ENCODE measurements at regions not wholly inside any gene's neighbourhood (a gene's known extent, or its start where the extent isn't known, plus 50 kb on each side); places are given as distances from the start of the nearest gene placed in this dataset.
"Not testable (repeated sequence)": the region's sequence is repeated elsewhere in the genome, so short reads cannot be mapped to it uniquely, and the experiment has no call there.

DNA sequence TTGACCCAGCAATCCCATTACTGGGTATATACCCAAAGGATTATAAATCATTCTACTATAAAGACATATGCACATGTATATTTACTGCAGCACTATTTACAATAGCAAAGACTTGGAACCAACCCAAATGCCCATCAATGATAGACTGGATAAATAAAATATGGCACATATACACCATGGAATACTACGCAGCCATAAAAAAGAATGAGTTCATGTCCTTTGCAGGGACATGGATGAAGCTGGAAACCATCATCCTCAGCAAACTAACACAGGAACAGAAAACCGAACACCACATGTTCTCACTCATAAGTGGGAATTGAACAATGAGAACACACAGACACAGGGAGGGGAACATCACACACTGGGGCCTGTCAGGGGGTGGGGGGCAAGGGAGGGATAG lies 862.0 kb downstream of the KCNJ2 start:
- DNase-seq; CTCF ChIA-PET; H3K9me3 Mint-ChIP-seq; H3K27me3 Mint-ChIP-seq; H3K27ac Mint-ChIP-seq; H3K4me3 Mint-ChIP-seq; H3K36me3 Mint-ChIP-seq (ENCODE audit: low read depth); H3K4me1 Mint-ChIP-seq; POLR2A ChIA-PET: not testable (repeated sequence)

DNA sequence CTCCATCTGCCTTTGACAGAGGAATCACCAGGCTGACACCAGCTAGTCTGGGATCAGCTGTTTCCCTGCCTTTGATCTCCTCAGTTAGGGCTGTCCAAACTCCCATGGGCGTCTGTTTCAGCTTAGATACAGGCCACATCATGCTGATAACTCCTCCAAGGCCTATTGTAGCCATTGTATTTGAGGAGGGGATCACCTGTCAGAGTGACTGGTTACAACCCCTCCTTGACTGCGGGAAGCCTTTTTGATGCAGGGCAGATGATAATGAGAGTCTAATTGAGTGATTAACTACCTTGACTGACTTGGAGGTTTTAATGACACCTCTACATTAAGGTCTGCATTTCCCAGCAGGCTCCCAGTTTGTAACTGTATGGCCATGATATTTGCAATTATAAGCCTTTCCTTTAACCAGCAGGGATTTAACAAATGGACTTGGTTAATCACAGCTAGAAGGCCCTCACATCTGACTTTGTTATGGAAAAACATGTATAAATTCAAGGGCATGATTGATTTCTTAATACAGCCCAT lies 863.5 kb downstream of the KCNJ2 start:
- Mint-ChIP-seq H3K4me1 (no peaks in the 10 kb centered on the region), H3K36me3 (ENCODE audit: low read depth) (no peaks in the 10 kb centered on the region), H3K9me3 (peaks cover 6% of the 10 kb centered on the region), H3K27ac (no peak overlapping the region), H3K4me3 (no peak overlapping the region), H3K27me3 (no peaks in the 10 kb centered on the region)
- DNase-seq = no peak
- POLR2A ChIA-PET = no interaction called here
- CTCF ChIA-PET = no interaction called here

DNA sequence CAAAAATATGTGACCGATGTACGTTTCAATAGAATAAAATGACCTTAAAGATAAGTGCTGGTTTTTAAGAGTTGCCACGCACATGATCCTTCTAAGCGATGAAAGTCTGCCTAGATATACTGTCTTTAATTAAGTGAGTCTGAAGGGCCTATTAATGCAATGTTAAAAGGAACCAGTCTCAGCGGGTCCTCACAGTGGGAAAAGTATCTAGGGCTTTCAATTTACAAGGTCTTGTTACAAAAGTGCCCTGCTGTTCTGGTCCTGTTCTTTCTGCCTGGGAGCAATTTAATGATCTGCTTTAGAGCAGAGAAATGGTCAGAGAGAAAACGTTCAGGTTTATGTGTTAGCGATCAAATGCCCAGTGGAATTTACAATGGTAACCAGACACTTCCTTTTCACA lies 864.0 kb downstream of the KCNJ2 start:
- Mint-ChIP-seq H3K9me3 (peaks cover 6% of the 10 kb centered on the region), H3K36me3 (ENCODE audit: low read depth) (no peaks in the 10 kb centered on the region), H3K4me3 (no peak overlapping the region), H3K27me3 (no peaks in the 10 kb centered on the region), H3K27ac (no peak overlapping the region), H3K4me1 (no peaks in the 10 kb centered on the region)
- ChIA-PET POLR2A (no interaction called here), CTCF (no interaction called here)
- DNase-seq = no peak

DNA sequence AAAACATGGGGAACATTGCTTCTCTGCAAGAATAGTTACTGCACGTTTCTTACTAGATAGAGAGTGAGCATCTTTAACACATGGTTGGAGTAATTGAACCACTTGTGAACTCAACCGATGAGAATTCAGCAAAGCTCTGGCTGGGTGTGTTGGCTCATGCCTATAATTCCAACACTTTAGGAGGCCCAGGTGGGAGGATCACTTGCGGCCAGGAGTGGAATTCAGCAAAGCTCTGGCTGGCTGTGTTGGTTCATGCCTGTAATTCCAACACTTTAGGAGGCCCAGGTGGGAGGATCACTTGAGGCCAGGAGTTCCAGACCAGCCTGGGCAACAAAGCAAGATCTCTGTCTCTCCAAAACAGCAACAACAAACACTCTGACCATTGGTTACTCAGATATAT lies 865.9 kb downstream of the KCNJ2 start:
- H3K4me1 Mint-ChIP-seq = no peaks in the 10 kb centered on the region
- no peak for DNase-seq
- H3K27ac Mint-ChIP-seq = no peak overlapping the region
- no peak overlapping the region for H3K4me3 Mint-ChIP-seq
- peaks cover 6% of the 10 kb centered on the region for H3K9me3 Mint-ChIP-seq
- H3K36me3 Mint-ChIP-seq (ENCODE audit: low read depth) = no peaks in the 10 kb centered on the region
- ChIA-PET POLR2A (no interaction called here), CTCF (no interaction called here)
- H3K27me3 Mint-ChIP-seq = no peaks in the 10 kb centered on the region

DNA sequence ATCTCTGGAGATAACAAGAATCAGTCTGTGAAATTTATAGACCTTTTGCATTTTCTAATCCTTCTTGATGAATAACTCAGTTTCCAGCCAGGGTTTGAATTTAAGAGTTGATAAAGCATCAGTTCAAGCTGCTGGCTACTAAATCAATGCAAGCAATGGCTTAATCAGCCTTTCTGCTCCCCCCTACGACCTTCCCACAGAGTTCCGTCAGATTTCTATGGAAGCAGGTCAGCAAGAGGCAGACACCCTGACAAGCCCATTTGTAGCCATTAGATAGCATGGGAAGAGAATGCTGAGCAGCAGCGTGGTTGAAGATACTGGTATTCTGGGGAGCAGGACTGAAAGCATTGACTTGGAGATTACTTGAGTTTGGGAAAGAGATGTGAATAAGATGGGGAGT lies 868.1 kb downstream of the KCNJ2 start:
- Mint-ChIP-seq H3K27ac (no peak overlapping the region), H3K36me3 (ENCODE audit: low read depth) (no peaks in the 10 kb centered on the region), H3K4me3 (no peak overlapping the region), H3K4me1 (no peaks in the 10 kb centered on the region), H3K9me3 (peaks cover 3% of the 10 kb centered on the region), H3K27me3 (no peaks in the 10 kb centered on the region)
- no peak for DNase-seq
- POLR2A ChIA-PET = no interaction called here
- CTCF ChIA-PET = no interaction called here

DNA sequence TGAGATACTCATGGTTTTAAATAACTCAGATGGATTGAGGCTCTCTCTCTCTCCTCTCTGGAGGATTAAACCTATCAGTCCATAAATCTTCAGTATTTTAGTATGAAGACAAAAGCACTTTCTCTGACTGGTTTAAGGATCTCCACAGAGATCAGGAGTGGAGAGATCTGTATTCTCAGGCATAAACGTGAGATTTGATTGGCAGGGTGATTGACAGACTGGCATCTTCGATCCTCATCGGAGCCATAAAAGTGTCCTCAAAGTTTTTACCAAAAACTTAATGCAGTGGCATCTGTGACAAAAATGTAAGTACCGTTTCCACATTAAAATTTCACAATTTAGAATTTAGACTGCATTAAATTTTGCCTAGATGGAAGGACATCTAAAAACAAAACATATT lies 870.1 kb downstream of the KCNJ2 start:
- DNase-seq = no peak
- no peak overlapping the region for H3K4me3 Mint-ChIP-seq
- H3K27ac Mint-ChIP-seq = no peak overlapping the region
- H3K27me3 Mint-ChIP-seq = no peaks in the 10 kb centered on the region
- no peaks in the 10 kb centered on the region for H3K36me3 Mint-ChIP-seq (ENCODE audit: low read depth)
- CTCF ChIA-PET = no interaction called here
- POLR2A ChIA-PET = no interaction called here
- no peaks in the 10 kb centered on the region for H3K9me3 Mint-ChIP-seq
- H3K4me1 Mint-ChIP-seq = no peaks in the 10 kb centered on the region

DNA sequence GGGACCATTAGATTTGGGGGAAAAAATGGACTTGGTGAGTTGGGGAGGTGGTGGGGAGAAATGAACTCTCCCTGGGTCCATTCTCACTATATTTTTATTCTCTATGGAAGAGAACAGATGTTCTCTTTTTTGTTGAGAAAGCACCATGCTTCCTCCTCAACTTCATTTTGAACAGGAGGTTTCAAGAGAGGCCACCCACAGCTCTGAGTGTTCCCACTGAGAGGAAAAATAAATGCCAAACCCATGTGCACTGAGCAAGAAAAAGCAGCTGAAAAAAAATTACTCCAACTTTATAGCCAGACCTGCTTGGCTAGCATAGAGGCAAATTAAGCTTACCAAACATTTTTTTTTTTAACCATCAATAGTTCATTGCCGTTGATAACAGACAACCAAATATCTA lies 883.6 kb downstream of the KCNJ2 start:
- DNase-seq = no peak
- ChIA-PET CTCF (no interaction called here), POLR2A (no interaction called here)
- Mint-ChIP-seq H3K27me3 (no peaks in the 10 kb centered on the region), H3K36me3 (ENCODE audit: low read depth) (no peaks in the 10 kb centered on the region), H3K4me1 (no peaks in the 10 kb centered on the region), H3K27ac (no peak overlapping the region), H3K4me3 (no peak overlapping the region), H3K9me3 (peaks cover 5% of the 10 kb centered on the region)

DNA sequence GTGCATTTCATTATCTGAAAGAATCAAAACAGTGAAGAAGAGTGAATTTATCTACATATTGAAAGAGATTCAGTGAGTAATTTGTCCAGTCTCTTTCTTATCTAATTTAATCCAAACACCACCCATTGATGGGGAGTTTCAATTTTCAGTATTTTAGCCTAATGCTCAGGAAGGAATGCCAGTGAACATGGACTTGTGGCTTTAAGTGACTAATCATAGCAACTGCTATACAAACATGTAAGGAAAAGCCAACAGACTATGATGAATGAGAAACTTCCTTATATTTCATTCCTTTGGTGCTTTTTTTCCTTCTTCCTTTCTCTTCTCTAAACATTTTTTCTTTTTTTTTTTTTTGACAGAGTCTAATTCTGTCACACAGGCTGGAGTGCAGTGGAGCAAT lies 885.8 kb downstream of the KCNJ2 start:
- no peak overlapping the region for H3K4me3 Mint-ChIP-seq
- no peaks in the 10 kb centered on the region for H3K27me3 Mint-ChIP-seq
- CTCF ChIA-PET = no interaction called here
- no peak overlapping the region for H3K27ac Mint-ChIP-seq
- POLR2A ChIA-PET = no interaction called here
- no peaks in the 10 kb centered on the region for H3K36me3 Mint-ChIP-seq (ENCODE audit: low read depth)
- H3K9me3 Mint-ChIP-seq = peaks cover 3% of the 10 kb centered on the region
- H3K4me1 Mint-ChIP-seq = no peaks in the 10 kb centered on the region
- no peak for DNase-seq

DNA sequence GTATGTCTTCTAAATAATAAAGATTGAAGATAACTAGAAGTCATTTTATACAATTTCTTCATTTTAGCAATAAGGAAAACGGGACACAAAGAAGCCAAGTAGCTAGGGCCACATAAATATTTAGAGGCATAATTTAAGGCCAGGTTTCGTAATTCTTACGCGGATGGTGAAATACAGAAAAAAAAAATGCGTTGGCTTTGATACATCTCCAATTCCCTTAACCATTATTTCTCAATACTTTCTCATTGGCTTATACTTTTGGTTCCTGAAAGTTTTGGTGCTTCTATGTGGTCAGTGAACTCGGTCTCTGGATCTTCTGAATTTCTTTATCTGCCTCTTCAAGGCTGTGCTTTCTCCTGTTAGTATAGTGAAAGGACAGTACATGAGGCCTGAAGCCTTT lies 888.1 kb downstream of the KCNJ2 start:
- H3K36me3 Mint-ChIP-seq (ENCODE audit: low read depth) = no peaks in the 10 kb centered on the region
- no peaks in the 10 kb centered on the region for H3K27me3 Mint-ChIP-seq
- no peak for DNase-seq
- H3K27ac Mint-ChIP-seq = no peak overlapping the region
- ChIA-PET CTCF (no interaction called here), POLR2A (no interaction called here)
- no peaks in the 10 kb centered on the region for H3K4me1 Mint-ChIP-seq
- no peak overlapping the region for H3K4me3 Mint-ChIP-seq
- H3K9me3 Mint-ChIP-seq = peaks cover 9% of the 10 kb centered on the region

DNA sequence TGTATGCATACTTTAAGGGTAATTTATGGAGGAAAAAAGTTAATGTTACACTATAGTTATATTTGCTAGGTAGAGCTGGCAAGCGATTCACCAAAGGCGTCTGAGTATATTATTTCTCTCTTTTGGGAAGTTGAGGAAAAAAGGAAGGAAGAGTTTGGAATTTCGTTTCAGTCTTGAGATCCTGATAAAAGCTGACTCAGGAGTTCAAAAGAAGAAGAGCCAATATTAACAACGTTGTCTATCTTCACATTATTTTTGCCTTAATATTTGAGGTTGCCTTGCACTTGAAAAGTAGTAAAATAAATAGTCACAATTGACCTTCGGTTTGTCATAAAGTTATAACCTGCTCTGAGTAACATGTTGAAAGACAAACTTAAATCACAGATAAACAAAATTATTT lies 888.6 kb downstream of the KCNJ2 start:
- Mint-ChIP-seq H3K27ac (no peak overlapping the region), H3K36me3 (ENCODE audit: low read depth) (no peaks in the 10 kb centered on the region), H3K27me3 (no peaks in the 10 kb centered on the region), H3K9me3 (peaks cover 9% of the 10 kb centered on the region), H3K4me3 (no peak overlapping the region), H3K4me1 (no peaks in the 10 kb centered on the region)
- CTCF ChIA-PET = no interaction called here
- no peak for DNase-seq
- POLR2A ChIA-PET = no interaction called here

DNA sequence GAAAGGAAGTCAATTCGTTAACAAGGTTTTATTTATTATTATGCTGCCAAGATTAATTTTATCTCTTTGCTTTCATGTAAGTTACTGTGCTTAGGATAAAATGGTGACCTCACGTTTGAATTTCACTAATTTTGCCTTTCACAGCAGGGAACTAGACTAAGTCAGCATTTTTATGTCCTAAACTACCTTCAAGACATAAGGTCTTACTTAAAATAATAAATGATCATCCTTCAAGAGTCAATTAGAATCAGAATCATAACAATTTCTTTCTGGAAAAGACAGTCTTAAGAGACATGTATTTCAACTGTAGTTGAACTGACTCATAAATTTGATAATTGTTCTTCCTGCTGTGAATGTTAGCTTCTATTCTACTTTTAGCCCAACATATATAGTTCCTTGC lies 893.8 kb downstream of the KCNJ2 start:
- H3K4me3 Mint-ChIP-seq = no peak overlapping the region
- CTCF ChIA-PET = no interaction called here
- H3K4me1 Mint-ChIP-seq = no peaks in the 10 kb centered on the region
- H3K36me3 Mint-ChIP-seq (ENCODE audit: low read depth) = no peaks in the 10 kb centered on the region
- H3K9me3 Mint-ChIP-seq = peaks cover 7% of the 10 kb centered on the region
- POLR2A ChIA-PET = no interaction called here
- no peak for DNase-seq
- no peaks in the 10 kb centered on the region for H3K27me3 Mint-ChIP-seq
- no peak overlapping the region for H3K27ac Mint-ChIP-seq

DNA sequence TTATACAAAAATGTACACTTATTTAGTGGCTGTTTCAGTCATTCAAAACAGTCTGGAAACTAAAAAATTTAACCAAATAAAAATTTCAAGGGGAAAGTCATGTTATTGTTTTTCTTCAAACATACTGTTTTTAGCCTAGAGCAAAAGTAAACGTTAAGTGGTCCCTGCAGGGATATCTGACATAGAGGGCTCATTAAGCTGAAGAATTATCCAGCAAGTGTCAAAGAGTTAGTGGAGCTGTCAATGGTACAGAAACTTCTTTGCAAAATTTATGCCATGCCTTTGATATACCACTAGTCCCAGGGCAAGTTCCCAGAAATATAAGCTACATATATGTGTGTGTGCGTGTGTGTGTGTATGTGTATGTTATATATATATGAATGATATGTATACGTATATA lies 894.2 kb downstream of the KCNJ2 start:
- CTCF ChIA-PET = no interaction called here

DNA sequence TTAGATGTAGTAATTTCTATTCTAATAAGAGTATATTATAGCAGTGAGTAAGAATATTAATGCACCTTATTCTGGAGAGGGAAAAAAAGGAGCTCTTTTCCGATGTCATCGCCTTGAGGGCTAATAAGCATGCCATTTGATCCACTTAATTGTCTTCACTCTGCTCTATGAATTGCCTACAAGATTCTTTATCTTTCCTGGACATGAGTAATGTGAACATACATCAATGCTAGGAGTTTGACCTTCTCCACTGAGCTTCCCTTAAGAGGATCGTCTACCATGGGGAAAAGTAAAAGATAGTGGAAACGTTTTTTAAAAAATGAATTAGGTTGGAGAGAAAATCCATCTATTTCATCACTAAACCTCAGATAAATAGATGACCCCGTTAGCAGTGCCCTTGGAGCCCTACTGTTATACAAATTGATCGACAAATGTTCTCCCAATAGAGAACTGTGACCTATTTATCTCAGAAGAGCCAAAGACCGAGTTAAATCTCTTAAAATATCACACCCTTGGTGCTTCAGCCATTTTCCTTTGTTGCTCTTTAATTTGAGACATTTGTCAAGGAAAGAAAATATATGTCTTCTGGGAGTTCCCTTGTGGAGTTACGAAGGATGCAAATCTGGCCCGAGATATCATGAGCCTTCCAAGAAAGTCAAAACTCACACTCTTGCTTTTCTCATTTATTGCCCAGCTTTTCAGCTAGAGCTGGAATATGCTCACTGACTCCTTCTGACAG lies 898.5 kb downstream of the KCNJ2 start:
- no peak overlapping the region for H3K27ac Mint-ChIP-seq
- no peak overlapping the region for H3K4me3 Mint-ChIP-seq
- POLR2A ChIA-PET = no interaction called here
- H3K27me3 Mint-ChIP-seq = no peaks in the 10 kb centered on the region
- no peaks in the 10 kb centered on the region for H3K36me3 Mint-ChIP-seq (ENCODE audit: low read depth)
- H3K9me3 Mint-ChIP-seq = no peaks in the 10 kb centered on the region
- H3K4me1 Mint-ChIP-seq = no peaks in the 10 kb centered on the region
- no peak for DNase-seq
- CTCF ChIA-PET = no interaction called here

More for the DNA sequence above, 894.2 kb downstream of the KCNJ2 start:
- no peak overlapping the region for H3K27ac Mint-ChIP-seq
- DNase-seq = no peak
- POLR2A ChIA-PET = no interaction called here
- peaks cover 7% of the 10 kb centered on the region for H3K9me3 Mint-ChIP-seq
- no peaks in the 10 kb centered on the region for H3K4me1 Mint-ChIP-seq
- H3K36me3 Mint-ChIP-seq (ENCODE audit: low read depth) = no peaks in the 10 kb centered on the region
- H3K4me3 Mint-ChIP-seq = no peak overlapping the region
- H3K27me3 Mint-ChIP-seq = no peaks in the 10 kb centered on the region

DNA sequence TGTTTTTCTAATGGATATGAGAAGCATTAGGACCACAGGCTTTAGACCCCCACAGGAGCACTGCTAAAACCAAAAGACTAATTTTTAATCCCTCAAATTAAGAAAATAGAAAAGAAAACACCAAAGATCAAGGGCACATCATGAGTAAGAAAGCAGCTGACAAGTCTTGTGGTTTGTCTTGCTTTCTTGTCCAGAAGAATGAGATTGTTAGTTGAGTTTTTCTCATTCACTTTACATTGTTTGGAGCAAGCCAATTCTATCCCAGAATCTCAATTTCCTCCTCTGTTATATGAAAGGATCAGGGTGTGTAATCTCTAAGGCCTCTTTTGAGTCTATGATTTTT lies 899.0 kb downstream of the KCNJ2 start:
- CTCF ChIA-PET = no interaction called here
- H3K27ac Mint-ChIP-seq = no peak overlapping the region
- no peaks in the 10 kb centered on the region for H3K36me3 Mint-ChIP-seq (ENCODE audit: low read depth)
- POLR2A ChIA-PET = no interaction called here
- no peaks in the 10 kb centered on the region for H3K27me3 Mint-ChIP-seq
- H3K4me1 Mint-ChIP-seq = no peaks in the 10 kb centered on the region
- DNase-seq = no peak
- H3K4me3 Mint-ChIP-seq = no peak overlapping the region
- H3K9me3 Mint-ChIP-seq = no peaks in the 10 kb centered on the region
